Neural crest cell (in vitro differentiated cells): ENCODE measurements at regions not wholly inside any gene's neighbourhood (a gene's known extent, or its start where the extent isn't known, plus 50 kb on each side); places are given as distances from the start of the nearest gene placed in this dataset.

ENCODE experiments used
- DNase-seq: peaks from one replicate; pipeline ENCODE4 v3.0.0; 2021; ENCODE audit warnings: low read depth, mixed read lengths, low spot score
- H3K27ac Mint-ChIP-seq: one replicate; pipeline ENCODE4 v1.8.0; 2021; ENCODE audit warnings: mild to moderate bottlenecking, mixed read lengths; ENCODE audit not compliant: unreplicated experiment
- H3K27me3 Mint-ChIP-seq: 2 replicates; pipeline ENCODE4 v1.8.0; 2021; ENCODE audit warnings: low read depth, mild to moderate bottlenecking, mixed read lengths
- H3K36me3 Mint-ChIP-seq: 2 replicates; pipeline ENCODE4 v1.8.0; 2021; ENCODE audit warnings: low read depth, mild to moderate bottlenecking, mixed read lengths
- H3K4me1 Mint-ChIP-seq: 2 replicates; pipeline ENCODE4 v1.8.0; 2021; ENCODE audit warnings: mixed read lengths
- H3K4me3 Mint-ChIP-seq: one replicate; pipeline ENCODE4 v1.8.0; 2021; ENCODE audit warnings: mild to moderate bottlenecking, mixed read lengths
- H3K9me3 Mint-ChIP-seq: 2 replicates; pipeline ENCODE4 v1.8.0; 2021; ENCODE audit warnings: mixed read lengths
- CTCF ChIP-seq: fragments of 200-600 bp; sonication (generic); conservative IDR thresholded peaks from 2 replicates; pipeline ENCODE4 v1.5.0; 2021; ENCODE audit warnings: antibody characterized with exemption, mild to moderate bottlenecking

GRCh38 chr16:62963846-62964245 lies 927.6 kb upstream of the CDH8 start:
- H3K36me3 Mint-ChIP-seq: no peaks in the 10 kb centered on the region
- no peak for TF ChIP-seq CTCF
- H3K27ac Mint-ChIP-seq: no peak overlapping the region
- DNase-seq: no peak
- H3K27me3 Mint-ChIP-seq: no peaks in the 10 kb centered on the region
- peaks cover 3% of the 10 kb centered on the region for H3K9me3 Mint-ChIP-seq
- no peak overlapping the region for H3K4me3 Mint-ChIP-seq
- H3K4me1 Mint-ChIP-seq: peaks cover 3% of the 10 kb centered on the region

- Mint-ChIP-seq H3K9me3 (peaks cover 3% of the 10 kb centered on the region), H3K4me3 (no peak overlapping the region), H3K27ac (no peak overlapping the region), H3K36me3 (no peaks in the 10 kb centered on the region), H3K4me1 (peaks cover 20% of the 10 kb centered on the region), H3K27me3 (no peaks in the 10 kb centered on the region)
- no peak for TF ChIP-seq CTCF
- DNase-seq: no peak
These were observed 918.8 kb upstream of the CDH8 start for GRCh38 chr16:62955033-62955349.

- TF ChIP-seq CTCF: no peak
- peak overlapping the region; percentile 93 for H3K27ac Mint-ChIP-seq
- H3K4me1 Mint-ChIP-seq: peaks cover 20% of the 10 kb centered on the region
- no peak overlapping the region for H3K4me3 Mint-ChIP-seq
- H3K9me3 Mint-ChIP-seq: peaks cover 4% of the 10 kb centered on the region
- H3K36me3 Mint-ChIP-seq: no peaks in the 10 kb centered on the region
- no peaks in the 10 kb centered on the region for H3K27me3 Mint-ChIP-seq
- DNase-seq: no peak
These were observed 918.1 kb upstream of the CDH8 start for GRCh38 chr16:62954144-62955032.

GRCh38 chr16:62950351-62950750 lies 914.1 kb upstream of the CDH8 start:
- no peak for DNase-seq
- no peak overlapping the region for H3K4me3 Mint-ChIP-seq
- peaks cover 8% of the 10 kb centered on the region for H3K9me3 Mint-ChIP-seq
- H3K36me3 Mint-ChIP-seq: no peaks in the 10 kb centered on the region
- no peak overlapping the region for H3K27ac Mint-ChIP-seq
- H3K27me3 Mint-ChIP-seq: no peaks in the 10 kb centered on the region
- H3K4me1 Mint-ChIP-seq: peaks cover 20% of the 10 kb centered on the region
- TF ChIP-seq CTCF: no peak

- DNase-seq: no peak
- Mint-ChIP-seq H3K36me3 (no peaks in the 10 kb centered on the region), H3K27me3 (no peaks in the 10 kb centered on the region), H3K27ac (peak overlapping the region; percentile 16), H3K9me3 (no peaks in the 10 kb centered on the region), H3K4me3 (no peak overlapping the region), H3K4me1 (peaks cover 7% of the 10 kb centered on the region)
- TF ChIP-seq CTCF: no peak
These were observed 904.3 kb upstream of the CDH8 start for GRCh38 chr16:62940569-62940968.
